GM19438 (cell line): ENCODE measurements at regions not wholly inside any gene's neighbourhood (a gene's known extent, or its start where the extent isn't known, plus 50 kb on each side); places are given as distances from the start of the nearest gene placed in this dataset.
"Not testable (repeated sequence)": the region's sequence is repeated elsewhere in the genome, so short reads cannot be mapped to it uniquely, and the experiment has no call there.

ENCODE experiments used
- ATAC-seq: cut with Tn5 transposase; IDR thresholded peaks from one replicate; pipeline ENCODE4 v1.9.1; 2021; ENCODE audit warnings: low read depth; ENCODE audit not compliant: unreplicated experiment

GRCh38 chr5:63230754-63231153 lies 652.1 kb downstream of the LRRC70 start:
- ATAC-seq: no peak

- no peak for ATAC-seq
Observed at GRCh38 chr5:63228154-63228553, 649.5 kb downstream of the LRRC70 start.

- no peak for ATAC-seq
Observed at GRCh38 chr5:63220244-63220643, 641.6 kb downstream of the LRRC70 start.

GRCh38 chr5:63217422-63217821 lies 638.8 kb downstream of the LRRC70 start:
- ATAC-seq: no peak

GRCh38 chr5:63213256-63213655 lies 634.6 kb downstream of the LRRC70 start:
- ATAC-seq: no peak

- ATAC-seq: no peak
Observed at GRCh38 chr5:63211448-63212132, 633.0 kb downstream of the LRRC70 start.

GRCh38 chr5:63205976-63206375 lies 627.4 kb downstream of the LRRC70 start:
- ATAC-seq: no peak

- no peak for ATAC-seq
Observed at GRCh38 chr5:63201738-63202137, 623.1 kb downstream of the LRRC70 start.

- ATAC-seq: no peak
Observed at GRCh38 chr5:63194126-63194525, 615.5 kb downstream of the LRRC70 start.

- not testable (repeated sequence) for ATAC-seq
Observed at GRCh38 chr5:63180190-63180589, 601.6 kb downstream of the LRRC70 start.

- no peak for ATAC-seq
Observed at GRCh38 chr5:63175850-63176249, 597.2 kb downstream of the LRRC70 start.

- no peak for ATAC-seq
Observed at GRCh38 chr5:63170486-63170885, 591.9 kb downstream of the LRRC70 start.

GRCh38 chr5:63164838-63165535 lies 586.4 kb downstream of the LRRC70 start:
- ATAC-seq: no peak

GRCh38 chr5:63164339-63164738 lies 585.7 kb downstream of the LRRC70 start:
- no peak for ATAC-seq

GRCh38 chr5:63155310-63155631 lies 576.7 kb downstream of the LRRC70 start:
- ATAC-seq: no peak

GRCh38 chr5:63154476-63155309 lies 576.1 kb downstream of the LRRC70 start:
- no peak for ATAC-seq

GRCh38 chr5:63152871-63153270 lies 574.3 kb downstream of the LRRC70 start:
- no peak for ATAC-seq

GRCh38 chr5:63145167-63145566 lies 566.5 kb downstream of the LRRC70 start:
- ATAC-seq: no peak

GRCh38 chr5:63141591-63141990 lies 563.0 kb downstream of the LRRC70 start:
- ATAC-seq: no peak

GRCh38 chr5:63135291-63135690 lies 556.7 kb downstream of the LRRC70 start:
- no peak for ATAC-seq

GRCh38 chr5:63131626-63132285 lies 553.1 kb downstream of the LRRC70 start:
- no peak for ATAC-seq
